ENCODE measurements at regions not wholly inside any gene's neighbourhood (a gene's known extent, or its start where the extent isn't known, plus 50 kb on each side); places are given as distances from the start of the nearest gene placed in this dataset.
"Not testable (repeated sequence)": the region's sequence is repeated elsewhere in the genome, so short reads cannot be mapped to it uniquely, and the experiment has no call there.

- not testable (repeated sequence) for DNase-seq
These were observed 184.1 kb upstream of the SLC35B3 start for GRCh38 chr6:8619408-8619807.

- DNase-seq, result no peak
These were observed 173.4 kb upstream of the SLC35B3 start for GRCh38 chr6:8608737-8609136.

DNA sequence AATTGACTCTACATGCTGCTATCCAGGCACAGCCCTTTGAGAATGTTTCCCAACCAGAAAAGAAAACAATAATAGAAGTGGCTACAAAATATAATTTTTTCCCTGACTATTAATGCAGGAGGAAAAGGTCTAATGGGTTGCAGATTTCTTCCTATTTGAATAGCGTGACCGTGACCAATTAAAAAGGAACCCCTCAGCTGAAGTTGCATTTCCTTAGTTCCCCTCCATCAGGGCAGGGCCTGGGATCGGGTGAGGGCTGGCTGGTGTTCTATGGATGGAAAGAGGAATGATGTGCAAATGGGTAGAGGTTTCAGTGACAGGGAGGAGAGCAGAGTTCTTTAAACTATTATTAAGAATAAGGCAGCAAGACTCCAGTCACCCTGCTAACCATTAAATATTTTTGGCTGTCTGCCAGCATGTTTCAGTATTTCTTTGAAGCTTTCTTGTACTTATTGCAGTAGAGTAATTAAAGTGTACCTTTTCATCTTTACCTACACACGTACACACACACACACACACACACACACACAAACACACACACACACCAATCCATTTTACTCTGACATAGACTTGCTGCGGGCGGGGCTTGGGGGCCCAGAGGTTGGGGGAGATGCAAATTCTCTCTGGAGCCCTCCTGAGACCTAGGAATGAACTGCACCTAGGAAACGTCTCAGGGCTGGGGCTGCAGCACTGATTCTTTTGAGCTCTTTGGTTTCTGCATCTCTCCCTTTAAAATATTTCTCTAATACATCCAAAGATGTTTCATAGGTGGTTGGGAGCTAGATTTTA is 154.8 kb upstream of the SLC35B3 start:
- no peak for DNase-seq

DNA sequence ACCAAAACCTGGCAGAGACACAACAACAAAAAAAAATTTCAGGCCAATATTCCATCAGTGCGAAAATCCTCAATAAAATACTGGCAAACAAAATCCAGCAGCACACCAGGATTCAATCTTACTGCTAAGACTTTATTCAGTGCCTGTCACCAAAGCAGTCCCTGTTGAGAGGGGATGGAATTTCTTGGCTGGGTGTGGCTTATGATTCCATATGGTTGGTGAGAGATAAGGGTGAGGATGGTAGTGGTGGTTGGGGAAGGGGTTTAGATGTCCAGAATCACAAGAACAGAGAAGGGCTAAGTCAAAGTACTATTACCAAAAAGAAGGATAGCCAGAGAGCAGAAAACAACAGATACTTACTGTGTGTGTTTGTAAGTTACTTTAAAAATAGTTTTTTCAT is 152.8 kb upstream of the SLC35B3 start:
- DNase-seq, result no peak

GRCh38 chr6:8583291-8583690 is 147.9 kb upstream of the SLC35B3 start:
- no peak for DNase-seq

- DNase-seq, result no peak
These were observed 144.0 kb upstream of the SLC35B3 start for GRCh38 chr6:8579372-8579771.

DNA sequence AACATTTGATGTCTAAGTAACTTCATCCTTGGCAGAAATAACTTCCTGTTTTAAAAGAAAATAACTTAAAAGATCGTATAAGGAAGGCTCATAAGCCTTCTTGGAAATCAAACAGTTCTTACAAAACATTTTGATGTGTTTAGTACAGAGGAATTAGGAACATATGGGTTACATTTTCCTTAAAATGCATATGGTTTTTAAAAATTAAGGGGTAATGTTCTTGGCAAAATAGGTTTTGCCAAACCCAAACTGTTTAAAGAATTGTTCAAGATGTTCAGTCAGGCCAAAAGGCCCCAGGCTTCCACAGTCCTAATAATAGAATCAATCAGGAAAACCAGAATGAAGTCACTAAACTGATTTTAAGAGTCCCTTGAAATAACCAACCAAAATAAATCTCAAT is 142.7 kb upstream of the SLC35B3 start:
- no peak for DNase-seq

- DNase-seq, result no peak
These were observed 139.6 kb upstream of the SLC35B3 start for GRCh38 chr6:8574749-8575468.

DNA sequence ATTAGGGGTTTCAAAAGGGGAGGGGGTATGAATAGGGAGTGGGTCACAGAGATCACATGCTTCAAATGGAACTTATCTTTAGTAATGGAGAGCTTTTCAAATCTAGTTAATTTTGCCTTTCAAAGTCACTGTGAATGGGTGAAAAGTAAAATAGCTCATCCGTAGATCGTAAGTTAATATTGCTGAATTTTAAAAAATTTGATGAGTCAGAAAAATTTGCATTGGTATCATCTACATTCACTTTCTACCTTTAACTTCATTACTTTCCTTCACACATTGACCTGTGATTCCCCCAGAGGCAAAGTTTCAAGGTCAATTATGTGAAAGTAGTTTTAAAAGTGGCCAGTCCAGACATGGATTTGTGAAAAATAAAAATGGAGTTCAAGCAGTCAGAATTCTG is 139.0 kb upstream of the SLC35B3 start:
- DNase-seq, result no peak

- DNase-seq, result no peak
These were observed 135.0 kb upstream of the SLC35B3 start for GRCh38 chr6:8570256-8570920.

DNA sequence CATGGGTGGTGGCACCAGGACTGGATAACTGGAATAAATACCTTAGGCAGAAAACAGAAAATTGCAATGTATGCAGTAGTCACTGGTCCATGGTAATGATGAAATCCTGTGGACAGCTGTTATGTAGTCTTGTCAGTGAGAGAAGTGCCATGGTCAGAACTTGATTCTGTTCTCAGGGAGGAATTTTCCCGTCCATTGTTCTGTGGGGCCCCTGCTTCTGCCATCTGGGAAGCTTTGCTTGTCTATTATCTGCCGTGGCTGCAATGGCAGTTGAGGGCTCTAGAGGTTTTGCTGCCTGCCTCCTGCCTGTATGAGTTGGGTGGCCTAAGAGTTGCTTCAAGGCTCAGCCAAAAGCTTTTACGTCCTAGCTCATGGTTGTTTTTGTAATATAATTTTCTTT is 126.8 kb upstream of the SLC35B3 start:
- no peak for DNase-seq

GRCh38 chr6:8558953-8559352 is 123.6 kb upstream of the SLC35B3 start:
- DNase-seq, result no peak

DNA sequence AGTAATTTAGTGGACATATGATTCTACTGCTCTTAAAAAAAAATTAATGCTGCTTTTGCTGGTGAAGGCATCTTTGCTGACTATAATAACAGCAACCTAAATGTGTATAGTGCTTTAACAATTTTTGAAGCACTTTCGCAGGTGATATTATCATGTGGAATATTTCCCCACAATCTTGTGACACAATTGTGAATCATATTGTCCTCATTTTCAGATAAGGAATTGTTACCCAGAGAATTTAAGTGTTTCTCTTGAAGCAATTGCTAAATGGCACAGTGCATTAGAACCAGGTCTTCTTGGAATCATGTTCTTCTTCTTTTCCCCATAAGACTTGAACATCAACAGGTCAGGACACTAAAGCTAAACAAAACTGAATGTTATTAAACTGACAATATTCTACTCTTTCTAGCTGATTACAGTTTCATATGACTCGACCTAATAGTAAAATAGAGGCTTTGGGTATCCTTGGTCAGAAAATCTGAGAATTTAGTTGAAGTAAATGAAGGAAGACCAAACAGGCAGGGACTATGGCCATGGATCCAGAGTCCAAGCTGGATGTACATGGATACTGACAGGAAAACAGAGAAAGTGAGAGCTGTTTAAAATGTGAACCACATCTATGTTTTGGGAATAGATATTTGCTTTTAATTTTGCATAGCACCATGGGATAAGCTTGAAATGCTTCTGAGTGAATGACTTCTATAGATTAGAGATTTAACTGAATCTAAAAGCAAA is 121.8 kb upstream of the SLC35B3 start:
- DNase-seq, result no peak

- no peak for DNase-seq
These were observed 121.1 kb upstream of the SLC35B3 start for GRCh38 chr6:8556370-8557013.

DNA sequence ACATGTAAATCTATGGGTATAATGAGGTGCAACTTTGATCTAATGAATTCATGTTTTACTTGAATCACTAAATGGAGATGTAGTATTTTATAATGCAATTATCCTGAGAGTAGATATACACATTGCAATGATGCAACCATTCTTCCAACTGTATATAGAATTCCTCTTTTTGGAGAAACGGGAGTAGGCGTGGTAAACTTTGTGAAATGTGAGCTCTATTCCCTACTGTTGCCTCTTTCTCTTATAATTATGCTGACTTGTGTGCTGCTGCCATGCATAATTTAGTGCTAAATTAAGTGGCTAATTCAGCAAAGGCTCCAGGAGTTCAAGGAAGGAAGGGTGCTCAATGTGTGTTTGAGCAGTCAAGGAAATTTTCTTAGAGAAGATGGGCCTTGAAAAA is 116.6 kb upstream of the SLC35B3 start:
- no peak for DNase-seq

DNA sequence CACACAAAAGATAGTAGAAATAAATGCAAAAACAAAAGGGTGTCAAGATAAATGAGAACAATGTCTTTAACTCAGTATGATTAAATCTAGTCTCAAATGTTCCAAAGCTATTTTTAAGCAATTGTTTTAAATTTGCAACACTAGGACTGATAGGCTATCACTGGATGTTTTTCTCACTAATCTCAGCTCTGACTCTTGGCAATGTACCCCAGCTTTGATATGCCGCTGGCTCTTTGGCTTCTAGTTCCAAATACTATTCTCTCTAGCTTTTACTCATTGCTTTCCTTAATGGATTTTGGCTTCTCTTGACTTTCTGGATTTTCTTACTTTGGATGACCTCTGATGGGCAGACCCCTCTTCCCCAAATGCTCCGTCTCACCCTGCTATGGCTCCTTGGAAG is 116.0 kb upstream of the SLC35B3 start:
- DNase-seq, result no peak

GRCh38 chr6:8549074-8549790 is 113.9 kb upstream of the SLC35B3 start:
- DNase-seq, result no peak

- DNase-seq, result no peak
These were observed 111.2 kb upstream of the SLC35B3 start for GRCh38 chr6:8546496-8546895.

DNA sequence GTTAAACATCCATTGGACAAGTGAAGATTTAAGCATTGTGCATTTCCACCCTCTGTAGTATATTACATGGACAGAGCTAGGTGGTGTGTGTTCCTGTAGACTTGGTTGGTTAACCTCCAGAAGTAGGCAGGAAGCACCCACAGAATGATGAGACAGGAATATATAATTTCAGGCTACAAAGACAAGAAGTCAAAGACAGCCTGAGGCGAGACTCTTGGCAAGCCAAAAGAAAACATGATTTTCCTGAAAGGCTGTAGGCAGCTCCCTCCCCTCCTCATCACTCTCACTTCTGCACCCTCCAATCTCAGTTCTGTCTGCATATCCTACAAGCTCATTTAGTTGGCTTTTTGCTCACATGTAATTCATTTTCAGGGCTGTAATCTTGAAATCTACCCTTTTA is 110.0 kb upstream of the SLC35B3 start:
- no peak for DNase-seq

- no peak for DNase-seq
These were observed 108.4 kb upstream of the SLC35B3 start for GRCh38 chr6:8543714-8544113.

- no peak for DNase-seq
These were observed 104.1 kb upstream of the SLC35B3 start for GRCh38 chr6:8539453-8539852.

DNA sequence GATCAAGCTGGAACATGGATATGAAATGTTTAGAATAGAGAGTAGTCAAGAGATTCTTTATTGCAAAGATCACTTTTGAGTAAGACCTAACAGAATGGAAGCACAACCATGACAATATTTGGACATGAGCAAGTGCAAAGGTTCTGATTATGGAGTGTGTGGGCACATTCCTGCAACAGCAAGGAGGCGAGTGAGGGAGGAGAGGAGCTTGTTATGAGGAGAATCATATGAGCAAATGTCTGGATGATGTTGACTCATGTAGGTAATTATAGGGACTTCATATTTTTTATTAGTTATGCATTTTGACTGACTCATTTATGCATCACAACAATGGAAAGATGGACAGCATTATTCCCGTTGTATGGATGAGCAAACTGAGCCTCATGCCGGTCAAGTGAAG is 100.8 kb upstream of the SLC35B3 start:
- no peak for DNase-seq

Measured in stimulated activated naive CD4-positive, alpha-beta T cell treated with Interleukin-2 at 50 U/mL for 16 hours (primary cell).